ENCODE measurements at regions not wholly inside any gene's neighbourhood (a gene's known extent, or its start where the extent isn't known, plus 50 kb on each side); places are given as distances from the start of the nearest gene placed in this dataset.
"Not testable (repeated sequence)": the region's sequence is repeated elsewhere in the genome, so short reads cannot be mapped to it uniquely, and the experiment has no call there.

GRCh38 chr2:145010635-145011034 is 490.7 kb upstream of the ZEB2 start:
- DNase-seq = no peak

GRCh38 chr2:145007960-145008263 is 488.0 kb upstream of the ZEB2 start:
- no peak for DNase-seq

DNA sequence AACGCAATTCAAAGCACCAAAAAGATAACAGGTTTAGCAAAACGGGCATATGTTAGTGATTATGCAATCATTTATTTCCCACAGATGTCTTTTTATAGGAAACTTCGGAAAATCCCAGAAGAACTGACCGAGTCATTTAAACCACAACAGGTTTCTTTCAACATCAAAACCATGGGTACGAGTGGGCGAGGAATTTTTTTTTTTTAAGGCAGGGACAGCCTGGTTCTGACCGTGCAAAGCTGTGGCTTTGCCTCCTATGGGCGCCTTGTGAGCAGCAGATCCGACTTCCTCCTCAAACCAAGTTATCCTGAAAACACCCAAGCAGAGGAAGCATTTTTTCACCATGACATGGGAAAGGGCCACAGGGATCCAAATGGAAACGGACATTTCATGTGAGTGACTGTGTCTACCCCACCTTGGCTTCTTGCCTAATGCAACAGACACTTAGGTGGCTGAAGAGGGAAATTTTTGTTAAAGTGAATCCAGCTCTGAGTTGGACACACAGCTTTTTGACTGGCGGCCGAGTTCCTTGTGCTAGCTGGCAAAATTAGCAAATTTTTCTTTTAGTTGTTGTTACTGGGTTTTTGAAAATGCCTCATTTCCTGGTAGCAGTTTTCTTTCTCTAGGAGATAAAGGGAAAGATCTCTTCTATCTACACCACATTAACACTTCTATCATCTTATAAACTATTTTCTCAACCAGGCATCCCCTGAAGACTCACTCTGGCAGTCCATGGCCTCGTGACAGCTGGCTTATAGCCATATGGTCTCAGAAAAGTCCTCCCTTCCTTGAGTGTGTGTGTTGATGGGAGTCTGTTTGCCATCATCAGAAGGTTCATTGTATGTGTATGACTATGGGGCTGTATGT is 487.4 kb upstream of the ZEB2 start:
- DNase-seq = peak; percentile 26

DNA sequence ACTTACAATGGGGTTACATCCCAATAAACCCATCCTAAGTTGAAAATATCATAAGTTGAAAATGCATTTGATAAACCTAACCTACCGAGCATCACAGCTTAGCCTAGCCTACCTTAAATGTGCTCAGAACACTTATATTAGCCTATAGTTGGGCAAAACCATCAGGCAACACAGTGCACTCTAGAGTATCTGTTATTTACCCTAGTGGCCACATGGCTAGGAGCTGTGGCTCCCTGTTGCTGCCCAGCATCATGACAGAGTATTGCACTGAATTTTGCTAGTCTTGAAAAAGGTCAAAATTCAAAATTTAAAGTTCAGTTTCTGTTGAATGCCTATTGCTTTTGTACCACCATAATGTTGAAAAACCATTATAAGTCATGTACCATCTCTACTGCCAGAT is 482.7 kb upstream of the ZEB2 start:
- DNase-seq = no peak

GRCh38 chr2:145000376-145000775 is 480.5 kb upstream of the ZEB2 start:
- DNase-seq = no peak

DNA sequence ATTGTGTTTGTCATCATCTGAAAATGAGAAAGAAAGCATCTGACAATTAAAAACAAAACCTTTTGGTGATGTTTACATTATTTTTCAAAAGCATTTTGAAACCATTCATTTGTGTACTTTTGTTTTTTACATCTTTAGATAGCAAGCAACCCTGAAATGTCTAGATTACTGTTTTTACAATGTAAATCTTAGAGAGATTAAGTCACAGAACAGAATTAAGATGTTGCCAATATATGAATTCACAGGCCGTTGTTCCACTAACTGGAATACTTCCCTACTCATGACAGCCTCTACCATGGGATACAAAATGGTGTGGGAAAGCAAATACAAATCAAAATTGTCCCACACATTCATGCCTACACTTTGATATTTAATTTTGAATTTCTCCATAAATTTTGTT is 480.0 kb upstream of the ZEB2 start:
- DNase-seq = no peak

DNA sequence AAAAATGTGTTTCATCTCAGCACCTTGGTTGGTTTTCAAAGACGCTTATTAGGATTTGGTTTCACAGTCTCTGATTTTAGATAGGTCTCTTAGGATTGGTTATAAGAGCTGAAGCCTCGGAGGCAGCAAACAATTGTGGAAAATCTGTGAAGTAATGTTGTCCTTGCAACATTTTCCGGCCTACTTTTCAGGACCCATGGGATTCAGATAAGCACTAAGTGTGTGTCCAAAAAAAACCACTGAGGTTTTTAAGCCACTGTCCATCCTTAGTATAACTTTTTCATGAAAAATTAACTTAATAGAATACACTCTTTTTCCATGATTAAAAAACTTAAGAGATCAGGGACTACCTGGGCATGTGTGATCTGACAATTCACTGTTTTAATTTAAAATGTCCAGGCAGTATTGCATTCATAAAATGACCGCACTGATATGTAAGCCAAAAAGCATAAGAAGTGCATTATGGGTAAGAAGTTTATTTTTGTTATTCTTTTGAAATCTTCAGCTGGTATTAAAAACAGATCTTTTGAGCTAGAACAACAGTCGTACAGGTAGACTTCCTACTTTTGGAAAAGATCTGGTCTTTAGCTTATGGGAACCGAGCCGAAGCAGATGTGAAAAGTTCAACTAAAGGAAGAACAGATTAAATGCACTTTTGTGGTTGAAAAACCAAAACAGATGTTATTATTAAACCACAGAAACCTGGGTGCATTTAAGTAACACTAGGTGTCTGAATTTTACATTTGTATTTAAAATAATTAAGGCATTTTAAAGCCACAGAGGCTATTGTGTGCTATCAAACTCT is 479.4 kb upstream of the ZEB2 start:
- DNase-seq = no peak

GRCh38 chr2:144998435-144998834 is 478.5 kb upstream of the ZEB2 start:
- no peak for DNase-seq

- DNase-seq = no peak
Observed at GRCh38 chr2:144996225-144996795, 476.4 kb upstream of the ZEB2 start.

DNA sequence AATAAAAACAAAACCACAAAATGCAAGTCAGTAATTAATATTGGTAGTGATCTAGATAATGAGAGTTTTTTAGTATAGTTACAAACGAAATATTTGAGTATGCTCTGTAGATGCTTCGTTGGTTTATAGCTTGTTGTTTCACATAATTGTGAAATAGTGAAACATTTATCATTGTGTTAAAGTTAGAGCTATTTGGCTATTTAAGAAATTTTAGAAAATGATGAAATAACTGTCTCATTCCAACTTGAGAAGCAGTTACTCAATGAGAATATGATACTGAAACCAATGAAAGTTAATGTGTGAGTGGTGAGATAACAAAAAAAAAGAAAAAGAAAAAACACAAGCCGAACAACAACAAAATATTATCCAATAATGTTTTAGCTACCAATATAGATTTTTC is 475.6 kb upstream of the ZEB2 start:
- no peak for DNase-seq

DNA sequence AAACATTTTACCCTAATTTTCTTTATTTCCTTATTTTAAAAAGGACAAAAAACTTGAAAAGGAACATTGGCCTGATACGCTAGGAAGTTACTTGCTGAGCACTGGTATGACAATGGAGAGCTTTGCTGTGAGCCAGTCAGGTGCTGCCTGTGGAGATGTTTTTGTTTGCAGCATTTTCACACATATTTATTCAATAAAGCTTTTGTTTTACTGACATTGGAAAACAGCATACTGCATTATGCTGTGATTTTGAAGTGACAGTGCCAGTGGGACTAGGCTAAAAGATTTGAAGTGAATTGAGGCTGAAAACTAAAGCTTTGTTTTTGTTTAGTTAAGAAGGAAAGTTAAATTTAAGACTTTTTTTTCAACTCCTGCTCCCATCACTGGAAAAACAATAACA is 470.7 kb upstream of the ZEB2 start:
- DNase-seq = no peak

- no peak for DNase-seq
Observed at GRCh38 chr2:144989579-144990270, 469.8 kb upstream of the ZEB2 start.

- no peak for DNase-seq
Observed at GRCh38 chr2:144988591-144988990, 468.7 kb upstream of the ZEB2 start.

- no peak for DNase-seq
Observed at GRCh38 chr2:144986691-144987090, 466.8 kb upstream of the ZEB2 start.

- no peak for DNase-seq
Observed at GRCh38 chr2:144984038-144984437, 464.1 kb upstream of the ZEB2 start.

DNA sequence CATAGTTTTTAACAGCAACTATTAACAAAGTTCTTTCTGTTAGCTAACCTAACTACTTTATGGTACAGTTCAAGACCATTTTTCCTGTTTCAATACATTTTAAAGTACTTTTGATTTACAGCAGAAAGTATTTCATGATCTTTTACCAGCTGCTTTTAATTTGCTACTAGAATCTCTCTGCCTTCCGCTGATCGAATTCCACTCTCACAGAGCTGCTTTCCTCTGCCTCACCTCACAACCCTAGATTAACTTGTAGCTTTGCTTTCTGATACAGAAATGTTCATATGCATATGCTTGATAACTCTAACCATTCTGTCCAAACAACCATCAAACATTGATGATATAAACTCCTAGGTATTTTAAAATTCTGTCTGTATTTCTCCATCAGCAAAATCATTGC is 463.2 kb upstream of the ZEB2 start:
- DNase-seq = no peak

DNA sequence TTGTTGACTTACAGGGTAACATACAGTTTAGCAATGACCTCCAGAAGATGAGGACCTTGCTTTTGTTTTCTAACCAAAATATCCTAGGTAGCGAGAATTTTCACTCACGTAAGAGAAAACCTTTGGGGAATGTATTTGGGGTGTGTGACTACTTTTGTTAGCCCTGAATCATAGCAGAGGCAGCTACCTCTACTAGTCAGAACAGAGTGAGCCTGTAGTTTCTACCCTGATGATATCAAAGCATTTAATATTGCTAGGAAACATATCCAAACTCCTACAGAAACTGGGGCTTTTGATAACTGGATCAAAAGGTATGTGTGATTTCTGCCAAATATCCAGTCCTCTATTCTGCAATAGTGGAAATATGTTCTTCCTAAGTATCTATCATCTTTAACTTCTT is 462.6 kb upstream of the ZEB2 start:
- DNase-seq = no peak

DNA sequence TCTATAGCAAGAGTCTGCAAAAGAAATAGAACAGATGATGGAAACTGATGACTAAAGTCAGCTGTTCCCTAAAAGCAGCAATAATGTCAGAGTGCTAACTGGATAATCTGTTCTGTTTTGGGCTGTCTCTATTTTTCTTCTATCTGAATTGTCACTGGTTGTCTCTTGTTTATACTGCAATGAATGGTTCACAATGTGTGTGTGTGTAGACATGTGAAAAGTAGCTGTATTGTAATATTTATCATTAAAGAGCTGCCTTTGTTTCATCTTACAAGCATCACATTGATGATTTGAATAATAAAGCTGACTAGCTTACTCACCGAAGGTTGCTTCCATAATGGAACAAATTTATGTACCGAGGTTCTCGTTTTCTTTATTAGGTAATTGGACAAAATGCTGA is 456.0 kb upstream of the ZEB2 start:
- DNase-seq = no peak

DNA sequence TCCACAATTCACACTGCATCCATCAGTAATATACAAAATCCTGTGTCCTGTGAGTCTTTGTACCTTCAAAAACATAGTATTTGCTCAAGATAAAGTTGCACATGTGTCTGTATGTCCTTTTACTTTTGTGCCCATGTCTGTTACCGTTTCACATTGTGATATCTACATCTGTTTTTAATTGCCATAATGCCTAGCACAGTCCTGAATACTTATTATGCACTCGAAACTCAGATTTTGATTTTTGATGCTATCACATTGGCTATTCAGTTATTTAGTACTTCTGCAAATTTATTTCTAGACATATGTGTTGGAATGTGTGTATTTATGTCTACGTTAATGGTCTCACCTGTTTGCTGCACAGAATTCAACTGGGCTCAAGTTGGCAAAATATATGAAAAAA is 452.8 kb upstream of the ZEB2 start:
- DNase-seq = no peak

GRCh38 chr2:144971786-144972335 is 451.9 kb upstream of the ZEB2 start:
- no peak for DNase-seq

- DNase-seq = not testable (repeated sequence)
Observed at GRCh38 chr2:144970410-144970809, 450.5 kb upstream of the ZEB2 start.

DNA sequence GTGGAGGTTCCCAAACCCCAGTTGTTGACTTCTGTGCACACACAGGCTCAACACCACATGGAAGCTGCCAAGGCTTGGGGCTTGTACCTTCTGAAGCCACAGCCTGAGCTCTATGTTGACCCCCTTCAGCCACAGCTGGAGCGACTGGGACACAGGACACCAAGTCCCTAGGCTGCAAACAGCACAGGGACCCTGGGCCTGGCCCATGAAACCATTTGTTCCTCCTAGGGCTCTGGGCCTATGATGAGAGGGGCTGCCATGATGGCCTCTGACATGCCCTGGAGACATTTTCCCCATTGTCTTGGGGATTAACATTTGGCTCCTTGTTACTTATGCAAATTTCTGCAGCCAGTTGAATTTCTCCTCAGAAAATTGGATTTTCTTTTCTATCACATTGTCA is 449.6 kb upstream of the ZEB2 start:
- not testable (repeated sequence) for DNase-seq

- no peak for DNase-seq
Observed at GRCh38 chr2:144967961-144968360, 448.0 kb upstream of the ZEB2 start.

All from femur (tissue), 1 donor.